Nephron (organoid): ENCODE measurements at regions not wholly inside any gene's neighbourhood (a gene's known extent, or its start where the extent isn't known, plus 50 kb on each side); places are given as distances from the start of the nearest gene placed in this dataset.

ENCODE experiments used
- H3K27ac Mint-ChIP-seq, 3 experiments: 2 replicates each; pipeline ENCODE4 v1.8.0; 2020; ENCODE audit warnings: mixed read lengths in 3 of 3, mild to moderate bottlenecking in 2 of 3, moderate library complexity in 1 of 3
- H3K27me3 Mint-ChIP-seq: 2 replicates; pipeline ENCODE4 v1.8.0; 2021; ENCODE audit warnings: low read depth, mild to moderate bottlenecking, moderate library complexity, mixed read lengths
- H3K36me3 Mint-ChIP-seq: 2 replicates; pipeline ENCODE4 v1.8.0; 2020; ENCODE audit warnings: low read depth, mixed read lengths
- H3K4me1 Mint-ChIP-seq: 2 replicates; pipeline ENCODE4 v1.8.0; 2020; ENCODE audit warnings: mixed read lengths
- H3K4me3 Mint-ChIP-seq, 3 experiments: 2 replicates each; pipeline ENCODE4 v1.8.0; 2020; ENCODE audit warnings: mild to moderate bottlenecking in 3 of 3, mixed read lengths in 3 of 3, moderate library complexity in 2 of 3
- H3K9me3 Mint-ChIP-seq: 2 replicates; pipeline ENCODE4 v1.8.0; 2020; ENCODE audit warnings: mixed read lengths
- CTCF ChIP-seq, 3 experiments: fragments of 200-600 bp; sonication (generic); IDR thresholded peaks; one replicate each; pipeline ENCODE4 v1.5.0; 2021; ENCODE audit warnings: antibody characterized with exemption in 3 of 3; ENCODE audit not compliant: unreplicated experiment in 3 of 3

- H3K36me3 Mint-ChIP-seq: no peaks in the 10 kb centered on the region
- TF ChIP-seq CTCF (IDR thresholded peaks at IDR 0.05; ENCODE audit: unreplicated experiment in 3 of 3): no peak
These were observed 429.8 kb upstream of the TPM1 start for GRCh38 chr15:62612771-62613170.

GRCh38 chr15:62616746-62617145, 425.8 kb upstream of the TPM1 start:
- H3K4me3 Mint-ChIP-seq: peak overlapping the region in 1 of 3 experiments; percentile 51
- H3K27me3 Mint-ChIP-seq: no peaks in the 10 kb centered on the region
- H3K9me3 Mint-ChIP-seq: no peaks in the 10 kb centered on the region
- no peaks in the 10 kb centered on the region for H3K36me3 Mint-ChIP-seq
- H3K4me1 Mint-ChIP-seq: peaks cover 51% of the 10 kb centered on the region
- H3K27ac Mint-ChIP-seq: peak overlapping the region; percentile 85 to 95 (median 94)
- no peak for TF ChIP-seq CTCF (IDR thresholded peaks at IDR 0.05; ENCODE audit: unreplicated experiment in 3 of 3)

More at GRCh38 chr15:62612771-62613170, 429.8 kb upstream of the TPM1 start:
- H3K27ac Mint-ChIP-seq: no peak overlapping the region
- no peak overlapping the region for H3K4me3 Mint-ChIP-seq
- no peaks in the 10 kb centered on the region for H3K27me3 Mint-ChIP-seq
- H3K4me1 Mint-ChIP-seq: peaks cover 28% of the 10 kb centered on the region
- no peaks in the 10 kb centered on the region for H3K9me3 Mint-ChIP-seq

- no peak overlapping the region for H3K4me3 Mint-ChIP-seq
- peaks cover 49% of the 10 kb centered on the region for H3K4me1 Mint-ChIP-seq
- no peaks in the 10 kb centered on the region for H3K27me3 Mint-ChIP-seq
- H3K36me3 Mint-ChIP-seq: no peaks in the 10 kb centered on the region
- H3K9me3 Mint-ChIP-seq: no peaks in the 10 kb centered on the region
- TF ChIP-seq CTCF (IDR thresholded peaks at IDR 0.05; ENCODE audit: unreplicated experiment in 3 of 3): no peak
- H3K27ac Mint-ChIP-seq: peak overlapping the region; percentile 93 to 95 (median 94)
These were observed 424.8 kb upstream of the TPM1 start for GRCh38 chr15:62617741-62618140.

- no peaks in the 10 kb centered on the region for H3K36me3 Mint-ChIP-seq
- no peak for TF ChIP-seq CTCF (IDR thresholded peaks at IDR 0.05; ENCODE audit: unreplicated experiment in 3 of 3)
- H3K9me3 Mint-ChIP-seq: no peaks in the 10 kb centered on the region
- no peaks in the 10 kb centered on the region for H3K27me3 Mint-ChIP-seq
- H3K27ac Mint-ChIP-seq: peak overlapping the region; percentile 93 to 95 (median 94)
- H3K4me1 Mint-ChIP-seq: peaks cover 53% of the 10 kb centered on the region
- peak overlapping the region in 1 of 3 experiments; percentile 21 for H3K4me3 Mint-ChIP-seq
These were observed 424.1 kb upstream of the TPM1 start for GRCh38 chr15:62618432-62618831.

- H3K4me3 Mint-ChIP-seq: peak overlapping the region in 1 of 3 experiments; percentile 21
- no peaks in the 10 kb centered on the region for H3K9me3 Mint-ChIP-seq
- TF ChIP-seq CTCF (IDR thresholded peaks at IDR 0.05; ENCODE audit: unreplicated experiment in 3 of 3): no peak
- no peaks in the 10 kb centered on the region for H3K36me3 Mint-ChIP-seq
- H3K4me1 Mint-ChIP-seq: peaks cover 53% of the 10 kb centered on the region
- peak overlapping the region; percentile 93 to 95 (median 94) for H3K27ac Mint-ChIP-seq
- no peaks in the 10 kb centered on the region for H3K27me3 Mint-ChIP-seq
These were observed 423.6 kb upstream of the TPM1 start for GRCh38 chr15:62618846-62619504.

GRCh38 chr15:62619526-62619925, 423.0 kb upstream of the TPM1 start:
- TF ChIP-seq CTCF (IDR thresholded peaks at IDR 0.05; ENCODE audit: unreplicated experiment in 3 of 3): no peak
- Mint-ChIP-seq H3K4me1 (peaks cover 58% of the 10 kb centered on the region), H3K9me3 (no peaks in the 10 kb centered on the region), H3K36me3 (no peaks in the 10 kb centered on the region), H3K27me3 (no peaks in the 10 kb centered on the region), H3K4me3 (no peak overlapping the region), H3K27ac (peak overlapping the region; percentile 93 to 95 (median 94))
